Adipocyte (in vitro differentiated cells): ENCODE measurements at regions not wholly inside any gene's neighbourhood (a gene's known extent, or its start where the extent isn't known, plus 50 kb on each side); places are given as distances from the start of the nearest gene placed in this dataset.

Experiments used
- DNase-seq: peaks from one replicate; pipeline ENCODE4 v3.0.0-alpha.2; 2015; ENCODE audit warnings: low read depth
- H3K27me3 ChIP-seq: replicated peaks from 2 replicates; pipeline ENCODE4 v1.7.0; 2013; ENCODE audit warnings: mild to moderate bottlenecking, low read length, moderate library complexity; ENCODE audit not compliant: control insufficient read depth, insufficient read depth
- H3K36me3 ChIP-seq: 2 replicates; pipeline ENCODE4 v1.7.0; 2013; ENCODE audit warnings: low read length, mild to moderate bottlenecking, moderate library complexity; ENCODE audit not compliant: control insufficient read depth, insufficient read depth, severe bottlenecking
- H3K4me1 ChIP-seq: 2 replicates; pipeline ENCODE4 v1.7.0; 2013; ENCODE audit warnings: mild to moderate bottlenecking, low read length, moderate library complexity; ENCODE audit not compliant: control insufficient read depth, insufficient read depth
- H3K4me3 ChIP-seq: 2 replicates; pipeline ENCODE4 v1.7.0; 2013; ENCODE audit warnings: mild to moderate bottlenecking, low read length, moderate library complexity
- H3K9ac ChIP-seq: 2 replicates; pipeline ENCODE4 v1.7.0; 2013; ENCODE audit warnings: mild to moderate bottlenecking, low read length, moderate library complexity
- H3K9me3 ChIP-seq: 2 replicates; pipeline ENCODE4 v1.7.0; 2013; ENCODE audit warnings: mild to moderate bottlenecking, low read length, moderate library complexity; ENCODE audit not compliant: control insufficient read depth

GRCh38 chr5:77851176-77852067 lies 75.3 kb upstream of the TBCA start:
- H3K9ac ChIP-seq: peak overlapping the region; percentile 82
- peaks cover 3% of the 10 kb centered on the region for H3K4me1 ChIP-seq
- H3K36me3 ChIP-seq: no peaks in the 10 kb centered on the region
- no peaks in the 10 kb centered on the region for H3K9me3 ChIP-seq
- peak; percentile 63 for DNase-seq
- peak overlapping the region; percentile 89 for H3K4me3 ChIP-seq
- H3K27me3 ChIP-seq: no peaks in the 10 kb centered on the region

GRCh38 chr5:77850536-77851175 lies 74.5 kb upstream of the TBCA start:
- H3K36me3 ChIP-seq: no peaks in the 10 kb centered on the region
- no peaks in the 10 kb centered on the region for H3K9me3 ChIP-seq
- H3K4me3 ChIP-seq: peak overlapping the region; percentile 89
- H3K27me3 ChIP-seq: no peaks in the 10 kb centered on the region
- H3K9ac ChIP-seq: peak overlapping the region; percentile 82
- peaks cover 3% of the 10 kb centered on the region for H3K4me1 ChIP-seq
- no peak for DNase-seq

- H3K27me3 ChIP-seq: no peaks in the 10 kb centered on the region
- no peak overlapping the region for H3K4me3 ChIP-seq
- H3K9me3 ChIP-seq: no peaks in the 10 kb centered on the region
- H3K9ac ChIP-seq: no peak overlapping the region
- DNase-seq: no peak
- H3K36me3 ChIP-seq: no peaks in the 10 kb centered on the region
- peaks cover 3% of the 10 kb centered on the region for H3K4me1 ChIP-seq
These were observed 73.3 kb upstream of the TBCA start for GRCh38 chr5:77849308-77849900.

GRCh38 chr5:77847814-77848290 lies 71.7 kb upstream of the TBCA start:
- Histone ChIP-seq H3K9me3 (no peaks in the 10 kb centered on the region), H3K4me3 (no peak overlapping the region), H3K9ac (no peak overlapping the region), H3K36me3 (no peaks in the 10 kb centered on the region), H3K4me1 (peaks cover 3% of the 10 kb centered on the region), H3K27me3 (no peaks in the 10 kb centered on the region)
- no peak for DNase-seq

- H3K9me3 ChIP-seq: no peaks in the 10 kb centered on the region
- no peaks in the 10 kb centered on the region for H3K27me3 ChIP-seq
- no peak for DNase-seq
- H3K9ac ChIP-seq: no peak overlapping the region
- H3K4me1 ChIP-seq: peaks cover 2% of the 10 kb centered on the region
- no peak overlapping the region for H3K4me3 ChIP-seq
- no peaks in the 10 kb centered on the region for H3K36me3 ChIP-seq
These were observed 71.0 kb upstream of the TBCA start for GRCh38 chr5:77847129-77847460.

GRCh38 chr5:77846422-77847128 lies 70.4 kb upstream of the TBCA start:
- Histone ChIP-seq H3K4me1 (no peaks in the 10 kb centered on the region), H3K27me3 (no peaks in the 10 kb centered on the region), H3K9ac (no peak overlapping the region), H3K36me3 (no peaks in the 10 kb centered on the region), H3K4me3 (no peak overlapping the region), H3K9me3 (no peaks in the 10 kb centered on the region)
- no peak for DNase-seq

- DNase-seq: no peak
- H3K36me3 ChIP-seq: no peaks in the 10 kb centered on the region
- H3K9ac ChIP-seq: no peak overlapping the region
- peak overlapping the region; percentile 83 for H3K4me3 ChIP-seq
- H3K4me1 ChIP-seq: no peaks in the 10 kb centered on the region
- H3K9me3 ChIP-seq: no peaks in the 10 kb centered on the region
- no peaks in the 10 kb centered on the region for H3K27me3 ChIP-seq
These were observed 69.1 kb upstream of the TBCA start for GRCh38 chr5:77845324-77845646.

- Histone ChIP-seq H3K4me1 (no peaks in the 10 kb centered on the region), H3K9ac (peak overlapping the region; percentile 84), H3K9me3 (no peaks in the 10 kb centered on the region), H3K27me3 (no peaks in the 10 kb centered on the region), H3K4me3 (peak overlapping the region; percentile 83), H3K36me3 (no peaks in the 10 kb centered on the region)
- DNase-seq: peak; percentile 32
These were observed 68.6 kb upstream of the TBCA start for GRCh38 chr5:77844623-77845323.

- Histone ChIP-seq H3K36me3 (no peaks in the 10 kb centered on the region), H3K9me3 (no peaks in the 10 kb centered on the region), H3K4me1 (no peaks in the 10 kb centered on the region), H3K27me3 (no peaks in the 10 kb centered on the region), H3K4me3 (peak overlapping the region; percentile 83), H3K9ac (peak overlapping the region; percentile 84)
- DNase-seq: no peak
These were observed 68.2 kb upstream of the TBCA start for GRCh38 chr5:77844373-77844622.

- Histone ChIP-seq H3K27me3 (no peaks in the 10 kb centered on the region), H3K9me3 (no peaks in the 10 kb centered on the region), H3K36me3 (no peaks in the 10 kb centered on the region), H3K4me3 (peak overlapping the region; percentile 83), H3K4me1 (no peaks in the 10 kb centered on the region), H3K9ac (peak overlapping the region; percentile 84)
- peak; percentile 22 for DNase-seq
These were observed 67.6 kb upstream of the TBCA start for GRCh38 chr5:77843570-77844372.
